Gastrocnemius medialis (tissue), 4 donors: ENCODE measurements at regions not wholly inside any gene's neighbourhood (a gene's known extent, or its start where the extent isn't known, plus 50 kb on each side); places are given as distances from the start of the nearest gene placed in this dataset.
"Not testable (repeated sequence)": the region's sequence is repeated elsewhere in the genome, so short reads cannot be mapped to it uniquely, and the experiment has no call there.

Experiments used
- POLR2A ChIP-seq, 2 donors: fragments of 450-650 bp; IDR thresholded peaks; one replicate each; pipeline ENCODE4 v1.6.1; 2017; ENCODE audit warnings: antibody characterized with exemption in 2 of 2, mild to moderate bottlenecking in 2 of 2, moderate library complexity in 2 of 2
- TF ChIP-seq, protein P1 (sequence below), 5 experiments: fragments of 450-650 bp in 3 of 5; fragments of 200-600 bp in 2 of 5; sonication (generic) in 2 of 5; IDR thresholded peaks in 4 of 5; conservative IDR thresholded peaks in 1 of 5; 1 replicate in 4 of 5; 2 replicates in 1 of 5; pipeline ENCODE4 v1.5.1; 2016 to 2019; ENCODE audit warnings: antibody characterized with exemption in 5 of 5, mild to moderate bottlenecking in 3 of 5, moderate library complexity in 3 of 5

GRCh38 chr15:22242311-22242710 lies 162.0 kb downstream of the OR4M2 start:
- TF ChIP-seq, protein P1, sequence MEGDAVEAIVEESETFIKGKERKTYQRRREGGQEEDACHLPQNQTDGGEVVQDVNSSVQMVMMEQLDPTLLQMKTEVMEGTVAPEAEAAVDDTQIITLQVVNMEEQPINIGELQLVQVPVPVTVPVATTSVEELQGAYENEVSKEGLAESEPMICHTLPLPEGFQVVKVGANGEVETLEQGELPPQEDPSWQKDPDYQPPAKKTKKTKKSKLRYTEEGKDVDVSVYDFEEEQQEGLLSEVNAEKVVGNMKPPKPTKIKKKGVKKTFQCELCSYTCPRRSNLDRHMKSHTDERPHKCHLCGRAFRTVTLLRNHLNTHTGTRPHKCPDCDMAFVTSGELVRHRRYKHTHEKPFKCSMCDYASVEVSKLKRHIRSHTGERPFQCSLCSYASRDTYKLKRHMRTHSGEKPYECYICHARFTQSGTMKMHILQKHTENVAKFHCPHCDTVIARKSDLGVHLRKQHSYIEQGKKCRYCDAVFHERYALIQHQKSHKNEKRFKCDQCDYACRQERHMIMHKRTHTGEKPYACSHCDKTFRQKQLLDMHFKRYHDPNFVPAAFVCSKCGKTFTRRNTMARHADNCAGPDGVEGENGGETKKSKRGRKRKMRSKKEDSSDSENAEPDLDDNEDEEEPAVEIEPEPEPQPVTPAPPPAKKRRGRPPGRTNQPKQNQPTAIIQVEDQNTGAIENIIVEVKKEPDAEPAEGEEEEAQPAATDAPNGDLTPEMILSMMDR (IDR thresholded peaks at IDR 0.05 in 4 of 5, conservative IDR thresholded peaks at IDR 0.05 in 1 of 5), result not testable (repeated sequence)
- TF ChIP-seq POLR2A (IDR thresholded peaks at IDR 0.05), result not testable (repeated sequence)
